Astrocyte of the hippocampus (primary cell): ENCODE measurements at regions not wholly inside any gene's neighbourhood (a gene's known extent, or its start where the extent isn't known, plus 50 kb on each side); places are given as distances from the start of the nearest gene placed in this dataset.

Experiments used
- DNase-seq: peaks from one replicate; pipeline ENCODE4 v3.0.0; 2011; ENCODE audit warnings: low read depth, low spot score

DNA sequence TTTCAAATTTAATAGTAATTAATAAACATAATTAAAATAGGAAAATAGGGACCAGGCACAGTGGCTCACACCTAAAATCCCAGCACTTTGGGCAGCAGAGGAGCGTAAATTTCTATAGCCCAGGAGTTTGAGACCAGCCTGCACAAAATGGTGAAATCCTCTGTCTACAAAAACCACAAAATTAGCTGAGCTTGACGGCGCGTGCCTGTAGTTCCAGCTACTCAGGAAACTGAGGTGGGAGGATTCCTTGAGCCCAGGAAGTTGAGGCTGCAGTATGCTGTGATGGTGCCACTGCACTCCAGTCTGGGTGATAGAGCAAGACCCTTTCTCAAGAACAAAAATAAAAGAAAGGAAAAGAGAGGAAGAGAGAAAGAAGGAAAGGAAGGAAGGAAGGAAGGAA, 1387.0 kb upstream of the ADGRB3 start:
- no peak for DNase-seq

DNA sequence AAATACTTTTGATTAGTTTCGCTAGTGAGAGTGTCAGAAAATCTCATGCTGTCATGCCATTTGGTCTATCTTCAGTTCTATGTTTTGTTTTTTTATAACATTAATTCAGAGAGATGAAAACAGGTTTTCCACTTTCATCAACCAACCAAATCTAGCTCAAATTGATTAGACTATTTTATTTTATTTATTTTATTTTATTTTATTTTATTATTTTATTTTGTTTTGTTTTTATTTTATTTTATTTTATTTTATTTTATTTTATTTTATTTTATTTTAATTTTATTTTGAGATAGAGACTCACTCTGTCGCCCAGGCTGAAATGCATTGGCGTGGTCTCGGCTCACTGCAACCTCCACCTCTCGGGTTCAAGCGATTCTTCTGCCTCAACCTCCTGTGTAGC, 1391.0 kb upstream of the ADGRB3 start:
- DNase-seq = no peak

DNA sequence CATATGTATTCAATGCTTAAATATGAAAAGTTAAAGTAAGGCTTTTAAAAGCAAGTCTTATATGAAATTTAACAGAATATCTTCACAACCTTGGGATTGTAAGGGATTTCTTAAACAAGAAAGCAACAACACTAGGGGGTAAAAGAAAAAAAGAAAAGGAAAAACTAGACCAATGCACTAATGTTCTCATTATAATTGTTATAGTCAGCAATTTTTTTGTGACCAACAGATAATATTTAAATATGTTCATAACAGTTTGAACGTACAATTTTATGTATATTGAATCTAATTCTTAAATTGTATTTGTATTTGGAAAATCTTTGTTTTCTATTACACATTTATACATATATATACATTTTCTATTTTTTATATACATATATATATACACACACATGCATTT, 1397.8 kb upstream of the ADGRB3 start:
- no peak for DNase-seq

- no peak for DNase-seq
Observed at GRCh38 chr6:67231092-67231491, 1404.0 kb upstream of the ADGRB3 start.

GRCh38 chr6:67224989-67225388, 1410.1 kb upstream of the ADGRB3 start:
- no peak for DNase-seq

DNA sequence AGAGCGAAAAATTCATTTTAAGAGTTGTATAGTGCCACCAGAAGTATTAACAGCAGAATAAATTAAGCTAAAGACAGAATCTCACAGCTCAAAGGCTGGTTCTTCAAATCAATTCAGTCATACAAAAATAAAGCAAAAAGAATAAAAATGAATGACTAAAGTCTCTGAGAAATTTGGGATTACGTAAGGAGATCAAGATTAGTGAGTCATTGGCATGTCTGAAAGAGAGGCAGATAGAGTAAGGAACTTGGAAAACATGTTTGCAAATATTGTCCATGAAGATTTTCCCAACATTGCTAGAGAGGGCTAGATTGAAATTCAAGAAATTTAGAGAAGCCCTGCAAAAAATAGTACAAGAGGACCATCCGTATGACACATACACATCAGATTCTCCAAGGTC, 1413.9 kb upstream of the ADGRB3 start:
- no peak for DNase-seq

DNA sequence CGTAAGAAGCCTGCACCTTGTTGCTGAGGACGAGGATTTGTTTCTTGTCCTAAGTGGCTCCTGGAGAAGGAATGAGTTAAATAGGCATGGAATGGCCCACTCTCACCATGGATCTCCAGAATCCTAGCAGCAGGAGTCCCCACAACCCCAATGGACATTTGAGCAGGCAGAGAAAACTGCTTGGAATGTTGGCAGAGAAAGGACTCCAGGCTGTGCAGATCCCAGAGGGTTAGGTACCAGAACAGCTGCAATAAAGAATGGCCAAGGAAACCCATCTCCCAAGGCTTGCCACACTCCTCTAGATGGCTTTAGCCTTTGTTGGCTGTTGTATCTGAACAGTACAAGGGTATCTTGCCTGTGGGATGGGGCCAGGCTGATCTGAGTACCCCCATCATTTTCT, 1415.7 kb upstream of the ADGRB3 start:
- DNase-seq = peak; percentile 19

GRCh38 chr6:67212584-67212983, 1422.5 kb upstream of the ADGRB3 start:
- no peak for DNase-seq

- peak; percentile 26 for DNase-seq
Observed at GRCh38 chr6:67210450-67210849, 1424.6 kb upstream of the ADGRB3 start.

- DNase-seq = no peak
Observed at GRCh38 chr6:67201563-67201962, 1433.5 kb upstream of the ADGRB3 start.

DNA sequence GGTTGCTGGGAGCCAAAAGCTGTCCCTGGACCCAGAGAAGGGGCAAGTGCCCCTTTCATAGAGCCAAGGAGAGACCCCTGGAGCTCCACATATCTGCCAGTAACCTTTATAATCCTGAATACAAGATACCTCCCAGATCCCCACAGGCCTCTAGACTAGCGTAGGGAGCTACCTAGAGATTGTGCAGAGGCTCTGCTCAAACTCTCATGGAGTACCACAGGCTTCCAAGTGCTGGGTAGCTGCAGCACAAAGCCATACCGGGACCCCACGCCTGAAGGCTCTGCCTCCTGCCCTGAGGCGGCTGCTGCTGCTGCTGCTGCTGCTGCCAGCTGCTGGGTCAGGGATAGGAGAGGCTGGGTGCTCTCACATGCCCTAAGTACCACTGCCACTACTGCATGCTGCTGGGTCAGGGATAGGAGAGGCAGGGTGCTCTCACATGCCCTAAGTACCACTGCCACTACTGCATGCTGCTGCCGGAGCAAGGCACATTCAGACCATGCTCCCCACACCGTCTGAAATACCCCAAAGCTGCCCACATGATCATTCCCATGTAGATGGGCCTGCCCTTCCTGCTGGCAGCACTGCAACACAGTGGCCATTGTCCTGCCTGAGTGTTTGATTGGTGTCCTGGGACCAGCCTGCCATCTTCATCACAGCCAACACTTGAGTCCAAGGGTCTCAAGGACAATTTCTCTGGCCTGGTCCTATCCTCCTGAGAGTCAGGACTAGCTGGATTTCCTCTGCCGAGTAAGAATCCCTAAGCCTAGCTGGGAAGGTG, 1434.3 kb upstream of the ADGRB3 start:
- DNase-seq = no peak

- DNase-seq = no peak
Observed at GRCh38 chr6:67199425-67199824, 1435.7 kb upstream of the ADGRB3 start.

- no peak for DNase-seq
Observed at GRCh38 chr6:67190733-67191132, 1444.3 kb upstream of the ADGRB3 start.

GRCh38 chr6:67184405-67184804, 1450.7 kb upstream of the ADGRB3 start:
- DNase-seq = peak; percentile 0

GRCh38 chr6:67175101-67175500, 1460.0 kb upstream of the ADGRB3 start:
- no peak for DNase-seq

GRCh38 chr6:67165606-67166005, 1458.6 kb upstream of the EYS start:
- no peak for DNase-seq

GRCh38 chr6:67160820-67161219, 1453.8 kb upstream of the EYS start:
- no peak for DNase-seq

- no peak for DNase-seq
Observed at GRCh38 chr6:67141005-67141404, 1434.0 kb upstream of the EYS start.

DNA sequence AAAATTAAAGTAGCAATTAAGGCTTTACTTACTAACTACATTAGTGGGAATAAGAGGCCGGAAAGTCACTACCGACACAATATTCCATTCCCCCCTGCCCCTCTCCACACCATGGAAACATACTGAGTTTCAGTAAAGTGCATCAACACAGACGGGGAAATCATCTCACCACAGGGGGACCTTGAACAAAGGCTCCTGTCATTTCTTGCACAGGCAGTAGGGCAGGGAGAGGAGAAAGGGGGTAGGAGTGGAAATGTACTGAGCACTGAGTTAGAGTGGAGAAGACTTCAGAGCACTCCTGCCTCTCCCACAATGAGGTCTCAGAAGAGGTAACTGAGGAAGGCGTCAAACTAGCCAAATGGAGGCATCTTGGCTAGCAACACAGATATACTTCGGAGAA, 1426.9 kb upstream of the EYS start:
- DNase-seq = no peak

GRCh38 chr6:67131827-67132226, 1424.8 kb upstream of the EYS start:
- DNase-seq = peak; percentile 74

DNA sequence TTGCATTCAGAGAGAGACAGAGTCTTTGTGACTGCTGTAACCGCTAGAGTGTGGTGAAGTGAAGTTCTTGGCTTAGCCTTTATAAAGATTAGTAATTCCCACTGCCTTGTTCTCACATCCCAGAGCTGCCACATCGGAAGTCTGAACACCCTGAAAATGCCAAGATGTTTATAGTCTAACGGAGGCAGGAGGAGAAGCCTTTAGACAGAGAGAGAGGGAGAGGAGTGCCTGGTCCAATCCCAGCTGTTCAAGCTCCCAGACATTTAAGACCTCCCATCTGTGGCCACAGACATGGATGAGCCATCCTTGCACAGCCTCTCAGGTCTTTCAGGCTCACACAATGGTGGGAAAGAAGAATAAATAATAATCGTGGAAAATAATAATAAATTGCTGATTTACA, 1422.8 kb upstream of the EYS start:
- DNase-seq = peak; percentile 1

DNA sequence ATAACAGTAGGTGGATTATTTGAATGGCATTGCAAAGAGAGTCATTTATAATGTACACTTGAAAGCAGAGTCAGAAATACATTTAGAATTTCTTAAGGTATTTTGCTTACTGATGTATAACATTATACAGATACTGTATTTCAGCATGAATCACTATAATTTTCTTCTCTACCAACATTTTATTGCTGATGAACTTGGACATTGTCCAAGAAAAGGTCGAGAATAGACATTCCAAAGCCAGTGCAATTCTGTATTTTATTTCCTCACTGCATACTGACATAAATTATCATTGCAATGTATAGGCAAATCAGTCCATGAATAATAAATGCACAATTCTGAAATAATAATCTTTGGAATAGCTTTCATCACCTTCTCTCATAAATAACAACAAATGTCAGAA, 1420.0 kb upstream of the EYS start:
- no peak for DNase-seq

DNA sequence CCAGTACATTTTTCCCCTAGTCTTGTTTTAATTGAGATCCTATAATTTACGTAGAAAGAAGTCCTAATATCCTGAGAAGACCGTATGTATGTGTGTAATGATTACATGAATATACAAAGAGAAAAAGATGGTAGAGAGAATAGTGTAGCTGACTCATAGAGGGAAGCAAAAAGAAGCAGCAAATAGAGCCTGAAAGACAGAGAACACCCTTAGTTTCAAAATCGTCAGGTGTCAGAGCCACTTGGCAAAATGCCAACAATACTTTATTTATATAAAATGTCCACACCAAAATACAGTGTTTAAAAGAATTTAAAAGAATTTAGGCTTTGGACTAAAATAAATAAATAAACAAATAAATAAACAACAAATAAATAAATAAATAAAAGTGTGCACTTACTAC, 1414.1 kb upstream of the EYS start:
- DNase-seq = no peak

GRCh38 chr6:67112120-67112519, 1405.1 kb upstream of the EYS start:
- peak; percentile 22 for DNase-seq
